Suppressor macrophage (primary cell): ENCODE measurements at regions not wholly inside any gene's neighbourhood (a gene's known extent, or its start where the extent isn't known, plus 50 kb on each side); places are given as distances from the start of the nearest gene placed in this dataset.

Experiments
- DNase-seq, 4 experiments: peaks; one replicate each; pipeline ENCODE4 v3.0.0-alpha.2; 2020 to 2022

DNA sequence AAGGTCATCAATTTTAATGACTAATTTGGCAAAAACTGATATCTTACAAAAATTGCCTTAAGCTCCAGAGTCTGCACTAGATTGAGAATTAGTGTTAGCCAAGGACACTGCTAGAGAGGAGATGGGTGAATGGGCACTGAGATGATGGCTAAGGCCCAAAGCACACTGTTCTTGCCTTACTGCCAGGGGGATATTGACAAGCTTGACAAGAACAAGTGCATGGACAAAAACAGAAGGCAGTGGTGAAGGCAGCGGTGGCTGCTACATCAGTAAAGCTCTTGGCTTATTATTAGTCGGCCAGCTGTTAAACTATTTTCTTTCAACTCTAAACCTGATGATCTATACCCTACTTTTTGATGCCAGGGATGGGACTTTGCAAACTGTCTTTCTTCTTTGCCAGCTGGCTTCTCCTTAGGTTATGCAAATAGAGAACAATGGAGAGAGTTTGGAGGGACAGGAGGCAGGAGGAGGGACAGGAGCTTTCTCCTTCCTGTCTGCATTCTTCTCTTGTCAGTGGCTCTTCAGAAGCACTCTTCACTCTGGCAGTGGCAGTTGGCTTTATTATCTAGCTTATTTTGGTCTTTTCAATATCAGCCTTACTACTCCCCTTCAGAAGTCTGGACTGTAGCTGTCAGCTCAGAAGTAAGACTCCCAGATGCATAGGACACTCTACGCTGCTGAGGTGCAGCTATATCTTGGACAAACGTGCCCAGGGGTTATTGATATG lies 853.5 kb upstream of the TMPRSS15 start:
- no peak for DNase-seq

- no peak for DNase-seq
Observed at GRCh38 chr21:19261731-19262376, 858.3 kb upstream of the TMPRSS15 start.

GRCh38 chr21:19266636-19267035 lies 863.1 kb upstream of the TMPRSS15 start:
- no peak for DNase-seq

GRCh38 chr21:19268686-19269085 lies 865.1 kb upstream of the TMPRSS15 start:
- DNase-seq = no peak

DNA sequence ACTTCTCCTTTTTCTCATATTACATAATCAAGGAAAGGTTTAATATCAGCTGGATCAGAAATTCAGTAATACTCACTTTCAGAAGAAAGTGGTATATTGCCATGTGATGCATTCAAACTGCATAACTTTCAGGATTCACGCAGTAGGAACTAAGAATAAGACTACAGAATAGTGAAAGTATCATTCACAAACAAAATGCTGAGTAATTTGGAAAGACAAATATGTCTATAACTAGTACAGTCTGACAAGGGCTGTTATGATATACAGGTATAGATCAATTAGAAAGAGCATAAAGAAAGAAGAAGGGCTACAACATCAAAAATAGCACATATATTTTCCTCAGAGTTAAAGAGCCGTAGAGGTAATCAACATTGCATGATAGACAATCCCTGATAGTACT lies 871.5 kb upstream of the TMPRSS15 start:
- DNase-seq = no peak

DNA sequence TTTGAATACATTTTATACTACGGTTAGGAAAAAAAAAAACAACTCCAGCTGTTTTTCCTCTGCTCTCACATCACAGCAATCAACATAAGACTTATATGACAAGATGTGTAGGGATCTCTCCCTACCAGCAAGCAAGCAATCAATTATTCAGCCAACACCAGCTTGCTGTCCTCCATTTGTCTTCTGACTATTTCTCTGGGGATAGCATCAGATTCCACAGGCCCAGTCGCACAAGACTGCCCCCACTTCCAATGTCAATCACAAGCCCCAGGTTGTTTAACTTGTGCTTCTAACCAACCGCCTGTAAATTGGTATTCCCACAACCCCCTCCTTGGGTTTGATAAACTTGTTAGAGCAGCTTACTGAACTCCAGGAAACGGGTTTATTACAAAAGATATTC lies 873.1 kb upstream of the TMPRSS15 start:
- DNase-seq = no peak

DNA sequence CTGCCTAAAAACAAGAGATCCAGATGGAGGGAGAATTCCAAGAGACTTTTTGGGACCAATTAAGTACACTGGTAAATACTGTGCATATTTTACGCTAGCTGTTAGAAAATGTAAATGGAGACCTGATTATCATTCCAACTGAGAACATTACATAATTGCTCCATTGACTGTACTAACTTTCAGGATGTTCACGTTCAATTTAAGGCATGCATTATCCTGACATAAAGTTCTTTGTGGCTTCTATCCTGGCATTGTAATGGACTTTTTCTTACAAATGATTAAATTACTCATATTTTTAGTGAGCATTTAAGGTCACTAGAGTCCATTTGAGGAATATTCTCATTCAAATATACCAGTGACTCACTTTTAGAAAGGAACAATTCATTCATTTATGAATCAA lies 883.3 kb upstream of the TMPRSS15 start:
- no peak for DNase-seq

DNA sequence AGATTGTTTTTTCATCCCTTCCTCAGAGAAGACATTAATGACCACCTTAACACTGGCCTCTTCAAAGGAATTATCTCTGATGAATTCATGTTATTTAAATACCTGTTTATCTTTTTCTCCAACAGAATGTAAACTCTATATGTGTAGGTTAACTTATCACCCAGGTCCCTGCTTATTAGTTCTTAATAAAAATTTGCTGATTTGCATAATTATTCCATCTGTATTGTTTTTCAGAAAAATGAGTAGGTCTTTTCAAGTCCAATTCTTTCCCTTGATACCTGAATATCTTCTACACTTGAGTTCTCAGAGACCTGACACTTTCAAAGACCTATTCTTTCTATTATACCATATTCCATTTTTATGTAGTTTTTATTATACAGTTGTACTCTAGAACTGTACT lies 886.7 kb upstream of the TMPRSS15 start:
- no peak for DNase-seq

DNA sequence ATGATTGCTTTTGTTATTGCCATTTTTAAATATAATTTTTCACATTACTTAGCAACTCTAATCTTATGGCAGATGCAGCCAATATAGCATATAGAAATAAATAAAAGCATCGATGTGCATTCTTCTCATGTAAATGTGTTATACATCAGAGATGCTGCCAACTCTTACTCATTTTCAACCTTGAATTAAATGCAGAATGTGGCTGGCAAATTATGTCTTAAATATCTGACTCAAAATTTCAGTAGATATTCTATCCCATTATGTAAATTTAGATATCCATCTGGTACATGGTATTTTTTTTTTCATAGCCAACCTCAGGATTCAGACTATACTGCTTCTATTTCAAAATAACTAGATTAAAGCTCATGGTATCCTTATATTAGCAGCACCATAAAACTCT lies 916.7 kb upstream of the TMPRSS15 start:
- DNase-seq = no peak

DNA sequence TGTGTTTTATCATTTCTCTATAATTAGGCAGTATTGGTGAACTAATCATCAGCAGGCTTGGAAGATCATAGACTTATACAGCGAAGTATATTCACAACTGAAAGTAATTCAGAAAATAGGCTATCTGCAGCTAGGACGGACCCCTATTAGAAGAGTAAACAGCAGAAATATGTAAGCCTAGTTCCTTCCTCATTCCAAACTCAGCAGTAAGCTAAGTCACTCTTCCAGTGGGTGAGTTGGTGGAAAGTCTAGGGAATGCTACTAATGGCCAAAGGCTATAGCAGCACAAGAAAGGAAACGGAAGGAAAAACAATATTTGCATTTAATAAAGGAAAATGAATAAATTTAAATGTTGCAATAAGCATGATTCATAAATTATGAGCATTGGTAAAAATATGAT lies 918.1 kb upstream of the TMPRSS15 start:
- no peak for DNase-seq

DNA sequence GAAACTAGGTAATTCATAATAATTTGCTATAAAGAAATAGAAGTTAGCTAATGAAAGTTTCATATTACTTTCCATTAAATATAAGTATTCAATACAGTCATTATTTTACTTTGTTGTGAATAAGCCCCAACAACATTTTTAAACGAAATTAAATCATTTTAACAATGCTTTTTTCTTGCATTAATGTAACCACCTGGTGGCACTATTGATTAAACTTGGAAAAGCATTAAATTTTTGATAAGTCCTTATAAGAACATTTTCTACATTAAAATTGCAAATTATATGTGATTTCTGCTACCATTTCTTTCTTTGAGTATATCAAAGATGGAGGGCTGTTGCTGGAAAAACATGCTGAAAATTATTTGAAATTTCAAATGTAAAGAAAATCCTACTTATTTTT lies 918.8 kb upstream of the TMPRSS15 start:
- no peak for DNase-seq

DNA sequence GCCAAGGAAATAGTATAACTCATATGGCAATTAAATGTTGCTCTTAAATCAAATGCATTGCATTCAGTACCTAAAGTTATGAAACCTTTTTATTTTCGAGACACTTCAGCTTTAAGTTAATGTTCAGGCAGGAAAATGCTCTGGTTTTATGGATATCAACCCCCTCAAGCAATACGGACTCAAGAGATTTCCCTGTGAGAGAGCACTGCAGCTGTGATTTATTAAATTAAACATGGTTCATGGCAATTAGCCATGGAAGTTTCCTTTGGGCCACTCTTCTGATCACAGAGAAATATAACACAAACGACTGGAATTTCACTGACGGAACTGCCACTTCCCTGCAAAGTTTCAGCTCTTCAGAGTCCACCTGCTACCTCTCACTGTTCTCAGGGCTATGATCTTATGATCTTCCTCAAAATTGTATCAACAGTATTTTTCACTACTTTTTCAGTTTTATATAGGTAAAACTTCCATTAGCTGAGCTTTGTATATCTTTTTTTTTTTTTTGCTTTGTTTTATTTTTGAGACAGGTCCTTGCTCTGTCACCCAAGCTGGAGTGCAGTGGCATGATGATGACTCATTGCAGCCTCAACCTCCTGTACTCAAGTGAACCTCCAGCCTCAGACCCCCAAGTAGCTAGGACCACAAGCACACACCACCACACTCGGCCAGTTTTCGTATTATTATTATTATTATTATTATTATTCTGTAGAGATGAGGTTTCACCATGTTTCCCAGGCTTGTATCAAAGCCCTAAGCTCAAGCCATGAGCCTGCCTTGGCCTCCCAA lies 923.1 kb upstream of the TMPRSS15 start:
- DNase-seq = no peak

- DNase-seq = no peak
Observed at GRCh38 chr21:19328954-19329353, 925.4 kb upstream of the TMPRSS15 start.

- no peak for DNase-seq
Observed at GRCh38 chr21:19340303-19340702, 936.7 kb upstream of the TMPRSS15 start.

GRCh38 chr21:19340954-19341353 lies 937.4 kb upstream of the TMPRSS15 start:
- no peak for DNase-seq

- no peak for DNase-seq
Observed at GRCh38 chr21:19343711-19344110, 940.1 kb upstream of the TMPRSS15 start.

DNA sequence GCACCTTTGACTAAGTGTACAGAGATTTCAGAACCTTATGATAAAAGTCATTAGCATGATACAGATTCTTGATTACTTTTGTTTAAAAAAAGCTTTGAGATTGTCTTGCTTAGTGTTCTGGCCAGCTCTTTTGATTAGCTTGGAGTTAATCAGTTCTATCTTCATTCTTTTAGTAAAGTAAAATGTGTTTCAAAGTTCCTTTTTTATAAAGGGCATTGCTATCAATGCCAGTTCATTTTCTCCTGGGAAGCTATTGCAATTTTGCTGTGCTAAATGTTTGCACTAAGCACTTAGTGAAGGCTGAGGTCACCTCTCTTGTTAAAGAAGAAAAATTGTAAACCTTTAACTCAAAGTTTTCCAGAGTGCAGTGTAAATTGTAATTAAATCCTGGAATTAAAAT lies 946.7 kb upstream of the TMPRSS15 start:
- DNase-seq = no peak

DNA sequence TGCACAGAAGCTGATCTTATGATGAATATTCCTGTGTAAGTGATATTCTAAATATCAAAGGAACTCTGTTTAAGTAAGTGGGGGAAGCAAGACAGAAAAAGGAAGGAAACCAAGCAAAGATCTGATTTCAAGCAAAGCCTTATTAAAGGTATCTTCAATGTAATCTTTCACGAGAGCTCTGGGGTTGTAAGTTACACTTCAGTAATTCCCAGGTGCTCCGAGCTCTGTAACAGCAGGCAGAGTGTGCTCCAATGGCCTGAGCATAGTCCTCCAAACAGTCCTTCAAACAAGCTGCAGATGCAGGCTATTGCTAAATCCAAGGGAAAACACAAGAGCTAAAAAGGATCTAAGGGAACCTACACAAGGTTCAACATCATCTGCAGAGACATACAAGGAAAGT lies 949.7 kb upstream of the TMPRSS15 start:
- DNase-seq = no peak

DNA sequence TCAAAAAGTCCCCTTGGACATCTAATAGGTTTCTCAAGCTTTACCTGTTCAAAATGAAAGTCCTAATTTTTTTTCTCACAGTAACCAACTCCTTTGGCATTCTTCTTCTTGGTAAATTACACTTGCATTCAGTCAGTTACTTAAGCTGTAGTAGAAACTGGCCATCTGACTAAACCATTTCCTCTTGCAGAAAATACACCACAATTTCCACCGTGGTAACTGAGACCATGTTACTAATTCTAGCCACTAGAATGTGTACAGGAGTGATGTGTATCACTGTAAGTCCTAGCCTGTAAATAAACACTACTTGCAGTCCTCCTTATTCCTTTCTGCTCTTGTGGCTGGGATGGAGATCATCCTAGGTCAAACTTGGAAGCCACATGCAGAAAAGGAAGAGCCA lies 965.4 kb upstream of the TMPRSS15 start:
- DNase-seq = no peak

DNA sequence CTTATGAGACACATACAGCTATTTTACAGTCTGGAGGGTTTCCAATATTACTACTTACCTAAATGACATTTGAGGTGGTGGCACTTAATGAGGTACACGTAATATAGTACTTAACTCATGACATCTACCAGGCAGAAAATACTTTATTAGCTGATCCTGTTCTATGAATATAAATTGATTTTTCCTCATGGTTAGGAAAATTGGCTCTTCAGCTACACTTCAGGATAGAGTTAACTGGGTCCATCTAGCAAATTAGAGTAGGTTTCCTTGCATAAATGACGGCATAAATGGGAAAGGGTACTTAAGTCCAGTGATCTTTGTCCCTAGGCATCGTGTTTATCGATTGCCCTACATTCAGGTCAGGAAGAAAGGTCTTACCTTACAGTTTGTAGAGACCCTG lies 988.8 kb upstream of the TMPRSS15 start:
- DNase-seq = no peak

DNA sequence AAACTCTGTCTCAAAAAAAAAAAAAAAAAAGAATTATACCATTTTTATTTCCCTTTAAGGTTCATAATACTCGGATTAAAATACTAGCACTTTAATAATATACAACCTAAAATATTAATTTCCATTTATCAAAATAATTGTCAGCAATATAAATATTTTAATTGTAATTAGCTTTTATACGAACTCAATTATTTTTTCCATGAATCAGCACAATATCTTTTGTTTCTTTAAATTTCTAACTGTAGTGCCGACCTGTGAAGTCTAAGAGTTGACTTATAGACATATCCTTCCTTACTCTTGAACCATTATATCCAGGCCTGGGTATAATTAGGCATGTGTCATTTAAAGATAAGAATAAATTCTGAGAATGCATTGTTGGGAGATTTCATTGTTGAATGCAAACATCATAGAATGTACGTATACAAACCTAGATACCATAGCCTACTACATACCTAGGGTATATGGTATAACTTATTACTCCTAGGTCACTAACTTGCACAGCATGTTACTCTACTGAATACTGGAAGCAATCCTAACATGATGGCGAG lies 996.7 kb upstream of the TMPRSS15 start:
- DNase-seq = no peak

DNA sequence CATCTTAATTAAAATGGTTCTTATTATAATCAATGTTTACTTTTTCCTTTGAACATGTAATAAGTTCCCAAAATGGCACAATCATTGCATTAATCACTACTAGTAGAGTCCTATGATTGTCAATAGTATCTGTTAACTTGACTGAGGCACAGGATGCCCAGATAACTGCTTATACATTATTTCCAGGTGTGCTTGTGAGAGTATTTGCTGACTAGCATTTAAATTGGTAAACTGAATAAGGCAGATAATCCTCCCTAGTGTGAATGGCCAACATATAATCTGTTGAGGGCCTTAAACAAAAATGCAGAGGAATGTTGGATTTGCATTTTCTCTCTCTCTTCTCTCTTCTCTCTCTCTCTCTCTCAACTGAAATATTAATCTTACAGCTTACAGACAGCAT lies 999.3 kb upstream of the TMPRSS15 start:
- no peak for DNase-seq

DNA sequence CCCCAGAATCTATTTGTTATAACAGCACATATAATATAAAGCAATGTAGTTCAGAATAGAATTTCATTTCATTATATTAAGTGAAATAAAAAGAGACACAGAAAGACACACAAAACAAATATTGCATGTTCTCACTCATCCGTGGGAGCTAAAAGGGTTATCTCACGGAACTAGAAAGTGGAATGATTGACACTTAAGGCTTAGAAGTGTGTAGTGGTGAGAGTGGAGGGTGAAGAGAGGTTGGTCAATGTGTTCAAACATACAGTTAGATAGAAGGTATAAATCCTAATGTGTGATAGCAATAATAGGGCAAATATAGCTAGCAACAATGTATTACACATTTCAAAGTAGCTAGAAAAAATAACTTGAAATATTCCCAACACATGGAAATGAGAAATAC lies 1001.7 kb upstream of the TMPRSS15 start:
- DNase-seq = no peak

GRCh38 chr21:19420565-19420964 lies 1017.0 kb upstream of the TMPRSS15 start:
- DNase-seq = no peak
